HepG2 (cell line): ENCODE measurements at regions not wholly inside any gene's neighbourhood (a gene's known extent, or its start where the extent isn't known, plus 50 kb on each side); places are given as distances from the start of the nearest gene placed in this dataset.

Experiments
- ATAC-seq: fragments of 200-7000 bp; cut with Tn5 transposase; 3 replicates; pipeline ENCODE4 v1.9.1; 2020; ENCODE audit warnings: mild to moderate bottlenecking, moderate library complexity
- BruUV-seq: library from RNA; stranded (reverse); fragments of 400-500 nt; replicated peaks from 2 replicates; lab custom pipeline; 2021; lab: Mats Ljungman, UMichigan
- CTCF ChIA-PET: fragments of 300-600 bp; formaldehyde crosslinking; extraction: SDS; loops from one replicate; lab custom pipeline; 2021; ENCODE audit warnings: low total read pairs, inconsistent platforms, low intra/inter-chr PET ratio; lab: Yijun Ruan, JAX
- POLR2A ChIA-PET: fragments of 350-600 bp; sonication (Branson Sonifier 250); formaldehyde crosslinking; loops from one replicate; lab custom pipeline; 2020; ENCODE audit warnings: antibody characterized with exemption, inconsistent platforms; lab: Yijun Ruan, JAX
- DNase-seq: peaks from one replicate; pipeline ENCODE4 v3.0.0-alpha.2; 2015; ENCODE audit warnings: low spot score
- FAIRE-seq: peaks from 3 replicates; lab custom pipeline; 2011; peaks lifted over from hg19 to GRCh38; lab: Jason Lieb, UNC
- H2AFZ ChIP-seq: one replicate; pipeline ENCODE4 v1.6.1; 2011; ENCODE audit warnings: low read length, inconsistent platforms
- H3K27ac ChIP-seq: fragments of 300-600 bp; 3 replicates; pipeline ENCODE4 v1.8.0; 2011; ENCODE audit warnings: mixed run types, mild to moderate bottlenecking, mixed read lengths, low read length, inconsistent platforms; ENCODE audit not compliant: insufficient read depth; ENCODE audit errors: extremely low read length
- H3K27me3 ChIP-seq, 2 experiments: fragments of 200-600 bp in 1 of 2; 2 replicates in 1 of 2; 3 replicates in 1 of 2; pipeline versions ENCODE4 v1.6.0 to v1.8.0; 2011; ENCODE audit warnings: low read length in 2 of 2, mild to moderate bottlenecking in 2 of 2, moderate library complexity in 2 of 2, inconsistent platforms in 1 of 2; ENCODE audit not compliant: insufficient read depth in 2 of 2, control insufficient read depth in 1 of 2
- H3K36me3 ChIP-seq, 2 experiments: fragments of 200-600 bp in 1 of 2; replicated peaks in 1 of 2; 2 replicates in 1 of 2; 3 replicates in 1 of 2; pipeline versions ENCODE4 v1.5.1 to v1.8.0; 2011; ENCODE audit warnings: low read length in 2 of 2, inconsistent platforms in 1 of 2; ENCODE audit not compliant: insufficient read depth in 2 of 2, control insufficient read depth in 1 of 2
- H3K4me1 ChIP-seq: 2 replicates; pipeline ENCODE4 v1.5.1; 2012; ENCODE audit warnings: low read length, inconsistent platforms; ENCODE audit not compliant: insufficient read depth
- H3K4me2 ChIP-seq: 2 replicates; pipeline ENCODE4 v1.6.0; 2011; ENCODE audit warnings: low read depth, low read length, inconsistent platforms
- H3K4me3 ChIP-seq, 3 experiments: fragments of 200-600 bp in 1 of 3; sonication (generic), shearing (Covaris generic) in 1 of 3; replicated peaks in 1 of 3; 2 replicates each; pipeline ENCODE4 v1.5.1; 2011 to 2016; ENCODE audit warnings: low read length in 3 of 3, inconsistent platforms in 2 of 3, low read depth in 2 of 3, mild to moderate bottlenecking in 2 of 3, control low read depth in 1 of 3, mixed read lengths in 1 of 3; ENCODE audit not compliant: insufficient read depth in 1 of 3
- H3K79me2 ChIP-seq: one replicate; pipeline ENCODE4 v1.6.1; 2011; ENCODE audit warnings: low read length, inconsistent platforms; ENCODE audit not compliant: insufficient read depth
- H3K9ac ChIP-seq: 2 replicates; pipeline ENCODE4 v1.6.0; 2011; ENCODE audit warnings: mild to moderate bottlenecking, low read depth, low read length, inconsistent platforms; ENCODE audit not compliant: insufficient read depth
- H3K9me3 ChIP-seq: 2 replicates; pipeline ENCODE4 v1.5.1; 2012; ENCODE audit warnings: mild to moderate bottlenecking, low read length
- H4K20me1 ChIP-seq: 2 replicates; pipeline ENCODE4 v1.6.0; 2011; ENCODE audit warnings: inconsistent platforms, mild to moderate bottlenecking, low read length, moderate library complexity; ENCODE audit not compliant: insufficient read depth
- CAMTA2 ChIP-seq: sonication (generic); formaldehyde crosslinking; IDR thresholded peaks from 2 replicates; pipeline ENCODE4 v1.4.0; 2020; ENCODE audit warnings: mild to moderate bottlenecking, missing genetic modification reagents, borderline replicate concordance
- HES4 ChIP-seq: sonication (generic); formaldehyde crosslinking; IDR thresholded peaks from 2 replicates; pipeline ENCODE4 v1.9.0; 2021; ENCODE audit warnings: mild to moderate bottlenecking, missing genetic modification reagents, borderline replicate concordance
- NFYC ChIP-seq: IDR thresholded peaks from 2 replicates; pipeline ENCODE4 v1.6.1; 2016; ENCODE audit warnings: missing genetic modification reagents, missing compliant biosample characterization
- ZNF720 ChIP-seq: sonication (generic); formaldehyde crosslinking; IDR thresholded peaks from 2 replicates; pipeline ENCODE4 v1.4.0; 2020; ENCODE audit warnings: missing genetic modification reagents
- ZSCAN12 ChIP-seq: sonication (generic); formaldehyde crosslinking; IDR thresholded peaks from 2 replicates; pipeline ENCODE4 v1.9.0; 2021; ENCODE audit warnings: mild to moderate bottlenecking, missing genetic modification reagents
- WGBS: methylation state at CpG from one replicate; pipeline ENCODE4 v1.1.6; 2017; ENCODE audit warnings: low lambda C conversion rate; 5-methylcytosine and 5-hydroxymethylcytosine counted together
- in situ Hi-C: cut with HindIII; loops from 2 replicates; pipeline ENCODE4 v1.10.0; 2017; ENCODE audit warnings: low pct_unique_long_range_greater_than_20kb; ENCODE audit not compliant: extremely low pct_ligation_motif_present
- intact Hi-C: fragments of 100-400 bp; cut with micrococcal nuclease; formaldehyde crosslinking; loops from one replicate; pipeline ENCODE4 v1.10.0; 2022; ENCODE audit not compliant: unreplicated experiment
- TF ChIP-seq, protein P1 (sequence below): sonication (generic); formaldehyde crosslinking; IDR thresholded peaks from 2 replicates; pipeline ENCODE4 v1.5.0; 2020; ENCODE audit warnings: mild to moderate bottlenecking, missing genetic modification reagents, borderline replicate concordance
- TF ChIP-seq, protein P2 (sequence below): sonication (generic); formaldehyde crosslinking; IDR thresholded peaks from 2 replicates; pipeline ENCODE4 v1.8.1; 2023; ENCODE audit warnings: mild to moderate bottlenecking, inconsistent platforms, moderate library complexity, missing genetic modification reagents, borderline replicate concordance

DNA sequence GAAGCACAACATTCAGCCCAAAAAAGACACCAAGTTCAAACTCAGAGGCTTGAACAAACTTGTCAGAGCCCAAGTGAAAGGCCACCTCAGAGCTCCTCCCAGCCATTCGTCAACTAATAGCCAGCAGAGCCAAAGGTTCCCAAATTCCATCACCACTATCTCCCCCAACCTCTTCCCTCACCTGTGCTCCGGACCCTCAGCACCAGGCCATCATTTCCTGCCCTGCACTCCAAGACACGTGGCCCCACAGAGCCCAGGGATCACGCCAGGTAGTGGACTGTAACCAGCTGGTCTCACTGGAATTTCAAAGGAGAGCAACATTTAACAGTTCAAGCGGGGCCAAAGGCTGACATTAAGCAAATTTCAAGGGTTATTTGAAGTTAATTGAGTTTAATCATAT lies 245.2 kb upstream of the IGF1R start (continued):
- TF ChIP-seq, protein P1, sequence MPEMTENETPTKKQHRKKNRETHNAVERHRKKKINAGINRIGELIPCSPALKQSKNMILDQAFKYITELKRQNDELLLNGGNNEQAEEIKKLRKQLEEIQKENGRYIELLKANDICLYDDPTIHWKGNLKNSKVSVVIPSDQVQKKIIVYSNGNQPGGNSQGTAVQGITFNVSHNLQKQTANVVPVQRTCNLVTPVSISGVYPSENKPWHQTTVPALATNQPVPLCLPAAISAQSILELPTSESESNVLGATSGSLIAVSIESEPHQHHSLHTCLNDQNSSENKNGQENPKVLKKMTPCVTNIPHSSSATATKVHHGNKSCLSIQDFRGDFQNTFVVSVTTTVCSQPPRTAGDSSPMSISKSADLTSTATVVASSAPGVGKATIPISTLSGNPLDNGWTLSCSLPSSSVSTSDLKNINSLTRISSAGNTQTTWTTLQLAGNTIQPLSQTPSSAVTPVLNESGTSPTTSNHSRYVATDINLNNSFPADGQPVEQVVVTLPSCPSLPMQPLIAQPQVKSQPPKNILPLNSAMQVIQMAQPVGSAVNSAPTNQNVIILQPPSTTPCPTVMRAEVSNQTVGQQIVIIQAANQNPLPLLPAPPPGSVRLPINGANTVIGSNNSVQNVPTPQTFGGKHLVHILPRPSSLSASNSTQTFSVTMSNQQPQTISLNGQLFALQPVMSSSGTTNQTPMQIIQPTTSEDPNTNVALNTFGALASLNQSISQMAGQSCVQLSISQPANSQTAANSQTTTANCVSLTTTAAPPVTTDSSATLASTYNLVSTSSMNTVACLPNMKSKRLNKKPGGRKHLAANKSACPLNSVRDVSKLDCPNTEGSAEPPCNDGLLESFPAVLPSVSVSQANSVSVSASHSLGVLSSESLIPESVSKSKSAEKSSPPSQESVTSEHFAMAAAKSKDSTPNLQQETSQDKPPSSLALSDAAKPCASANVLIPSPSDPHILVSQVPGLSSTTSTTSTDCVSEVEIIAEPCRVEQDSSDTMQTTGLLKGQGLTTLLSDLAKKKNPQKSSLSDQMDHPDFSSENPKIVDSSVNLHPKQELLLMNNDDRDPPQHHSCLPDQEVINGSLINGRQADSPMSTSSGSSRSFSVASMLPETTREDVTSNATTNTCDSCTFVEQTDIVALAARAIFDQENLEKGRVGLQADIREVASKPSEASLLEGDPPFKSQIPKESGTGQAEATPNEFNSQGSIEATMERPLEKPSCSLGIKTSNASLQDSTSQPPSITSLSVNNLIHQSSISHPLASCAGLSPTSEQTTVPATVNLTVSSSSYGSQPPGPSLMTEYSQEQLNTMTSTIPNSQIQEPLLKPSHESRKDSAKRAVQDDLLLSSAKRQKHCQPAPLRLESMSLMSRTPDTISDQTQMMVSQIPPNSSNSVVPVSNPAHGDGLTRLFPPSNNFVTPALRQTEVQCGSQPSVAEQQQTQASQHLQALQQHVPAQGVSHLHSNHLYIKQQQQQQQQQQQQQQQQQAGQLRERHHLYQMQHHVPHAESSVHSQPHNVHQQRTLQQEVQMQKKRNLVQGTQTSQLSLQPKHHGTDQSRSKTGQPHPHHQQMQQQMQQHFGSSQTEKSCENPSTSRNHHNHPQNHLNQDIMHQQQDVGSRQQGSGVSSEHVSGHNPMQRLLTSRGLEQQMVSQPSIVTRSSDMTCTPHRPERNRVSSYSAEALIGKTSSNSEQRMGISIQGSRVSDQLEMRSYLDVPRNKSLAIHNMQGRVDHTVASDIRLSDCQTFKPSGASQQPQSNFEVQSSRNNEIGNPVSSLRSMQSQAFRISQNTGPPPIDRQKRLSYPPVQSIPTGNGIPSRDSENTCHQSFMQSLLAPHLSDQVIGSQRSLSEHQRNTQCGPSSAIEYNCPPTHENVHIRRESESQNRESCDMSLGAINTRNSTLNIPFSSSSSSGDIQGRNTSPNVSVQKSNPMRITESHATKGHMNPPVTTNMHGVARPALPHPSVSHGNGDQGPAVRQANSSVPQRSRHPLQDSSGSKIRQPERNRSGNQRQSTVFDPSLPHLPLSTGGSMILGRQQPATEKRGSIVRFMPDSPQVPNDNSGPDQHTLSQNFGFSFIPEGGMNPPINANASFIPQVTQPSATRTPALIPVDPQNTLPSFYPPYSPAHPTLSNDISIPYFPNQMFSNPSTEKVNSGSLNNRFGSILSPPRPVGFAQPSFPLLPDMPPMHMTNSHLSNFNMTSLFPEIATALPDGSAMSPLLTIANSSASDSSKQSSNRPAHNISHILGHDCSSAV (CRISPR knock-in tag), result no peak
- no peak for TF ChIP-seq CAMTA2 (CRISPR knock-in tag)
- no peak for TF ChIP-seq ZNF720 (CRISPR knock-in tag)

DNA sequence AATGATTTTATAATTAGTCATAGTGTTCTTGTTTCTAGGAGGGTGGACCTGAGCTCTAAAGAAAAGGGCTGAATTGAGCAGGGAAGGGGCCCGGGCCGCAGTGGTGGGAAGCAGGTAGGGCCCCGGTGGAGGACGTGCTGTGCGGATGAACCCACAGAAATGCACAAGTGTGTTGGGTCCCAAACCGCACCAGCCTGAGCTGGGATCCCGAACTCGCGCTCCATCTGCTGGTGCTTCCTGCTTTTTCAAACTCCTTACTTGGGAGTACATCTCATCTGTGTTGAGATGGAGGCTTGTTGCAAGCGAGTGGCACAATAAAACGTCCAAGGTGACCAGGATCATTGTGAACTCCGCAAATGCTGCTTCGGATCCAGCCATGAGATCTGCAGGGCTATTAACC lies 244.8 kb upstream of the IGF1R start:
- in situ Hi-C loops, result loop anchor here (25.0 kb wide), 1 partner anchor 491 kb away; no protein-coding TSS in a partner anchor
- CTCF ChIA-PET, result no interaction called here
- no TSS peak for BruUV-seq

More for the DNA sequence above, 244.8 kb upstream of the IGF1R start:
- POLR2A ChIA-PET, result no interaction called here
- Histone ChIP-seq H3K36me3 (no peaks in the 10 kb centered on the region), H3K79me2 (no peaks in the 10 kb centered on the region), H4K20me1 (no peaks in the 10 kb centered on the region), H3K27ac (no peak overlapping the region), H3K4me3 (no peak overlapping the region), H2AFZ (no peak overlapping the region), H3K9me3 (no peaks in the 10 kb centered on the region), H3K4me1 (peaks cover 6% of the 10 kb centered on the region; the same call in 1 of the 2 replicates), H3K27me3 (peaks cover 0 to 1% of the 10 kb centered on the region in 2 experiments; a peak in 2 of 5 replicates), H3K4me2 (no peak overlapping the region), H3K9ac (no peak overlapping the region)
- 65% methylated on average over 9 of the region's 13 CpGs for WGBS
- intact Hi-C loops, result loop anchor here (5.0 kb wide), 1 partner anchor 1859 kb away; no protein-coding TSS in a partner anchor
- TF ChIP-seq NFYC (no peak), HES4 (CRISPR knock-in tag) (no peak), ZSCAN12 (CRISPR knock-in tag) (no peak)
- TF ChIP-seq, protein P2, sequence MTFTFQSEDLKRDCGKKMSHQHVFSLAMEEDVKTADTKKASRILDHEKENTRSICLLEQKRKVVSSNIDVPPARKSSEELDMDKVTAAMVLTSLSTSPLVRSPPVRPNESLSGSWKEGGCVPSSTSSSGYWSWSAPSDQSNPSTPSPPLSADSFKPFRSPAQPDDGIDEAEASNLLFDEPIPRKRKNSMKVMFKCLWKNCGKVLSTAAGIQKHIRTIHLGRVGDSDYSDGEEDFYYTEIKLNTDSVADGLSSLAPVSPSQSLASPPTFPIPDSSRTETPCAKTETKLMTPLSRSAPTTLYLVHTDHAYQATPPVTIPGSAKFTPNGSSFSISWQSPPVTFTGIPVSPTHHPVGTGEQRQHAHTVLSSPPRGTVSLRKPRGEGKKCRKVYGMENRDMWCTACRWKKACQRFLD (CRISPR knock-in tag), result no peak
- FAIRE-seq (no peak), DNase-seq (no peak), ATAC-seq (no peak)
